ENCODE measurements at regions not wholly inside any gene's neighbourhood (a gene's known extent, or its start where the extent isn't known, plus 50 kb on each side); places are given as distances from the start of the nearest gene placed in this dataset.

DNA sequence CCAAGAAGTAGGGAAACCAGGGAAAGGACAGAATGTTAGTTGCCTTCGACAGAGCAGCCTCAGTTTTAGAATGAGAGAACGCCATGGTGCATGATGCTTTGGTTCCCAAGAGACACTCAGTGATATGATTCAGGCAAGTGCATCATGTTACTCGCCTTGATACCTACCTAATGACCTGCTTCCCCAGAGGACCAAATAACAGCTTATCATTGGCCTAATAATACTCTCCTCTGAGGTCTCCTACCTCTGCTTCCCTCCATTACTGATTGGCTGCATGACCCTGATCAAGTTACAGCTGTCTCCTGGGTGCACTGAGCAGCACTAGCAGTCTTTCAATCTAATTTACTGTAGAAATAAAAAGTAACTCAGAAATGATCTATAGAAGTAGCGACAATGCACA is 979.7 kb upstream of the FAT3 start:
- in situ Hi-C loops (cut with MboI; ENCODE audit: low sequenced_read_pairs), result no loop called here
- ATAC-seq (ENCODE audit: low read depth), result no peak
- no peaks in the 10 kb centered on the region for H3K36me3 ChIP-seq (ENCODE audit: control insufficient read depth, insufficient read depth, low read length)

More for the DNA sequence above, 979.7 kb upstream of the FAT3 start:
- intact Hi-C loops (cut with micrococcal nuclease) (loop anchor here (5.0 kb wide), 1 partner anchor 958 kb away; no protein-coding TSS in a partner anchor), dilution Hi-C loops (cut with HindIII; ENCODE audit: low sequenced_read_pairs, unreplicated experiment) (no loop called here)
- Histone ChIP-seq H3K9me3 (ENCODE audit: control insufficient read depth, insufficient read depth, low read length) (no peaks in the 10 kb centered on the region), H3K23ac (ENCODE audit: low read depth, low read length) (no peak overlapping the region), H2BK120ac (ENCODE audit: low read depth, low read length) (no peak overlapping the region), H2BK20ac (ENCODE audit: low read depth, low read length) (no peak overlapping the region), H3K4ac (ENCODE audit: low read depth, low read length) (no peak overlapping the region), H2BK15ac (ENCODE audit: low read depth, low read length) (no peak overlapping the region), H3K27ac (ENCODE audit: insufficient read depth, low read length) (no peak overlapping the region), H4K5ac (ENCODE audit: low read depth, low read length) (no peak overlapping the region), H3K18ac (ENCODE audit: low read depth, low read length) (no peak overlapping the region), H3K56ac (ENCODE audit: extremely low read depth, insufficient read depth, low read length) (no peak overlapping the region), H4K91ac (ENCODE audit: insufficient read depth, low read depth, low read length) (no peak overlapping the region), H2BK5ac (ENCODE audit: low read depth, low read length, poor library complexity, severe bottlenecking) (no peak overlapping the region), H2AFZ (replicated peaks; ENCODE audit: low read length, poor library complexity) (no peak overlapping the region), H4K20me1 (ENCODE audit: insufficient read depth, low read length) (no peaks in the 10 kb centered on the region), H2AK9ac (replicated peaks; ENCODE audit: low read depth, low read length, poor library complexity) (no peak overlapping the region), H3K79me1 (ENCODE audit: low read depth in 1 of 2, low read length in 2 of 2) (no peaks in the 10 kb centered on the region), H4K8ac (ENCODE audit: low read depth in 2 of 2, low read length in 2 of 2) (no peak overlapping the region), H3K27me3 (ENCODE audit: control insufficient read depth, insufficient read depth, low read length) (no peaks in the 10 kb centered on the region), H2AK5ac (ENCODE audit: low read depth, low read length) (no peak overlapping the region), H3K14ac (replicated peaks; ENCODE audit: low read depth, low read length) (no peak overlapping the region), H3K4me1 (ENCODE audit: control insufficient read depth, insufficient read depth, low read length) (no peaks in the 10 kb centered on the region), H3K4me3 (ENCODE audit: insufficient read depth, low read depth, low read length) (no peak overlapping the region), H3K9ac (ENCODE audit: low read depth, low read length) (no peak overlapping the region), H3K9me1 (ENCODE audit: insufficient read depth, low read length) (no peaks in the 10 kb centered on the region), H3K4me2 (ENCODE audit: low read depth, low read length) (no peak overlapping the region)
- no TSS peak for BruUV-seq (replicated peaks)
- POLR2A ChIA-PET (ENCODE audit: unreplicated experiment), result no interaction called here
- TF ChIP-seq CHD1 (IDR thresholded peaks at IDR 0.05; ENCODE audit: low read depth, low read length), result no peak
- WGBS, 2 experiments (ENCODE audit: extremely low coverage in 2 of 2, insufficient read length in 1 of 2), result no CpG with 5 or more reads among the region's 4 CpGs
- no peak for DNase-seq
- CTCF ChIA-PET, result no interaction called here

Data from IMR-90 (cell line).